ENCODE measurements at regions not wholly inside any gene's neighbourhood (a gene's known extent, or its start where the extent isn't known, plus 50 kb on each side); places are given as distances from the start of the nearest gene placed in this dataset.

GRCh38 chr5:2238732-2239131 lies 356.0 kb upstream of the IRX4 start:
- ChIA-PET POLR2A (no interaction called here), CTCF (no interaction called here)
- H3K27me3 Mint-ChIP-seq (ENCODE audit: insufficient read depth, unreplicated experiment) = no peaks in the 10 kb centered on the region

GRCh38 chr5:2227433-2227832 lies 344.7 kb upstream of the IRX4 start:
- CTCF ChIA-PET = no interaction called here
- H3K27me3 Mint-ChIP-seq (ENCODE audit: insufficient read depth, unreplicated experiment) = peaks cover 30% of the 10 kb centered on the region
- no peaks in the 10 kb centered on the region for H3K4me1 Mint-ChIP-seq (ENCODE audit: insufficient read depth, unreplicated experiment)
- no peak for DNase-seq (ENCODE audit: unreplicated experiment)
- POLR2A ChIA-PET = no interaction called here
- no peak for TF ChIP-seq CTCF (IDR thresholded peaks at IDR 0.05; ENCODE audit: unreplicated experiment)
- BruUV-seq (replicated peaks) = no TSS peak
- no peak overlapping the region for H3K4me3 Mint-ChIP-seq (ENCODE audit: unreplicated experiment)
- intact Hi-C loops (cut with micrococcal nuclease) = no loop called here
- no peak overlapping the region for H3K27ac Mint-ChIP-seq (ENCODE audit: low read depth, unreplicated experiment)
- no peaks in the 10 kb centered on the region for H3K9me3 Mint-ChIP-seq (ENCODE audit: unreplicated experiment)
- H3K36me3 Mint-ChIP-seq (ENCODE audit: insufficient read depth, unreplicated experiment) = no peaks in the 10 kb centered on the region

More at GRCh38 chr5:2238732-2239131, 356.0 kb upstream of the IRX4 start:
- TF ChIP-seq CTCF (IDR thresholded peaks at IDR 0.05; ENCODE audit: unreplicated experiment) = no peak
- H3K36me3 Mint-ChIP-seq (ENCODE audit: insufficient read depth, unreplicated experiment) = no peaks in the 10 kb centered on the region
- H3K4me1 Mint-ChIP-seq (ENCODE audit: insufficient read depth, unreplicated experiment) = no peaks in the 10 kb centered on the region
- H3K27ac Mint-ChIP-seq (ENCODE audit: low read depth, unreplicated experiment) = no peak overlapping the region
- no peak for DNase-seq (ENCODE audit: unreplicated experiment)
- intact Hi-C loops (cut with micrococcal nuclease) = no loop called here
- peaks cover 22% of the 10 kb centered on the region for H3K9me3 Mint-ChIP-seq (ENCODE audit: unreplicated experiment)
- H3K4me3 Mint-ChIP-seq (ENCODE audit: unreplicated experiment) = no peak overlapping the region
- BruUV-seq (replicated peaks) = no TSS peak

- POLR2A ChIA-PET = no interaction called here
- no TSS peak for BruUV-seq (replicated peaks)
- Mint-ChIP-seq H3K27me3 (ENCODE audit: insufficient read depth, unreplicated experiment) (peaks cover 29% of the 10 kb centered on the region), H3K4me3 (ENCODE audit: unreplicated experiment) (no peak overlapping the region), H3K4me1 (ENCODE audit: insufficient read depth, unreplicated experiment) (no peaks in the 10 kb centered on the region), H3K27ac (ENCODE audit: low read depth, unreplicated experiment) (no peak overlapping the region), H3K36me3 (ENCODE audit: insufficient read depth, unreplicated experiment) (no peaks in the 10 kb centered on the region), H3K9me3 (ENCODE audit: unreplicated experiment) (peaks cover 1% of the 10 kb centered on the region)
- CTCF ChIA-PET = no interaction called here
- intact Hi-C loops (cut with micrococcal nuclease) = no loop called here
- no peak for TF ChIP-seq CTCF (IDR thresholded peaks at IDR 0.05; ENCODE audit: unreplicated experiment)
- DNase-seq (ENCODE audit: unreplicated experiment) = no peak
Measured at GRCh38 chr5:2224689-2225088, 342.0 kb upstream of the IRX4 start.

- peak; percentile 35 for DNase-seq (ENCODE audit: unreplicated experiment)
- H3K4me3 Mint-ChIP-seq (ENCODE audit: unreplicated experiment) = no peak overlapping the region
- CTCF ChIA-PET = no interaction called here
- H3K36me3 Mint-ChIP-seq (ENCODE audit: insufficient read depth, unreplicated experiment) = no peaks in the 10 kb centered on the region
- H3K9me3 Mint-ChIP-seq (ENCODE audit: unreplicated experiment) = peaks cover 12% of the 10 kb centered on the region
- no peak for TF ChIP-seq CTCF (IDR thresholded peaks at IDR 0.05; ENCODE audit: unreplicated experiment)
- intact Hi-C loops (cut with micrococcal nuclease) = no loop called here
- no peaks in the 10 kb centered on the region for H3K4me1 Mint-ChIP-seq (ENCODE audit: insufficient read depth, unreplicated experiment)
- no TSS peak for BruUV-seq (replicated peaks)
- POLR2A ChIA-PET = interaction anchor here (0.7 kb wide), 1 partner anchor 81 kb away, joined by 4 read pairs; no protein-coding TSS in a partner anchor
- H3K27me3 Mint-ChIP-seq (ENCODE audit: insufficient read depth, unreplicated experiment) = peaks cover 26% of the 10 kb centered on the region
- H3K27ac Mint-ChIP-seq (ENCODE audit: low read depth, unreplicated experiment) = no peak overlapping the region
Measured at GRCh38 chr5:2223303-2223702, 340.6 kb upstream of the IRX4 start.

Measured in MCF 10A (cell line).